Myocyte (in vitro differentiated cells): ENCODE measurements at regions not wholly inside any gene's neighbourhood (a gene's known extent, or its start where the extent isn't known, plus 50 kb on each side); places are given as distances from the start of the nearest gene placed in this dataset.
"Not testable (repeated sequence)": the region's sequence is repeated elsewhere in the genome, so short reads cannot be mapped to it uniquely, and the experiment has no call there.

ENCODE experiments used
- DNase-seq: peaks from one replicate; pipeline ENCODE4 v3.0.0-alpha.2; 2012; ENCODE audit warnings: low read depth

DNA sequence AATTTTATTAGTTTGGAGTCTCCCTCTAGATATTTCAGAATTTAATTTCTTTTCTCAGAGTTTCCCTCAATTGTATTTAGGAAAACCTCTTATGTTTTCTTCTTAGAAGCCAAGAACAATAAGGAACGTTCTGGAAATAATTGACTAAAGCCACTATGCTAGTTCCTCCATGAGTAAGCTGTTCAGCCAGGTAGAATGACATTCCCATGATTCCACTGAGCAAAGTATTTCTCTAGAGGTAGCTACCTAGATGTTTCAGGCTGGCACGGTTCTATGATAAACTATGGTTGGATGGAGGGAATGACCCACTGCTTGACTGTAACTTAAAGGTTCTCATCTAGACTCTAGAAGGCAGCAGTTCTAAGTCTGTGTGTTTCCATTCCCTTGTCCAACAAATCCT lies 62.4 kb downstream of the CLDN17 start:
- no peak for DNase-seq

DNA sequence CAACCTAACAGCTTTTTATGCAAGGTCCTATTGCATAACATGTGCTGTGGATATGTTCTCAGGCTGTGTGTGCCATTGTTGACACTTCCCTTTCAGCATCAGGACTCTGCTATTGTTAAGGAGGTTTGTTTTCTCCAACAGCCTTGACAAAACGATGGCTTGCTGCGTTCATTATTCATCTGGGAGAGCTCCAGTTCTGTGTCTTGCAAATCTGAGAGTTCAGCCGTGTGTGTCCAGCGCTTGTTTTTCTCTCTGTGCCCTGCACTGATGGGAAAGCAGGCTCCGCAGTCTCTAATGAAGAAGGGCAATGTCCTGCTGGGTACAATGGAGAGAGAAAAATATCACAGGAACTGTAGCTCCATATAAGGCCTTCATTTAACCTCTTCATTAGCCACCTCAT lies 63.7 kb downstream of the CLDN17 start:
- no peak for DNase-seq

DNA sequence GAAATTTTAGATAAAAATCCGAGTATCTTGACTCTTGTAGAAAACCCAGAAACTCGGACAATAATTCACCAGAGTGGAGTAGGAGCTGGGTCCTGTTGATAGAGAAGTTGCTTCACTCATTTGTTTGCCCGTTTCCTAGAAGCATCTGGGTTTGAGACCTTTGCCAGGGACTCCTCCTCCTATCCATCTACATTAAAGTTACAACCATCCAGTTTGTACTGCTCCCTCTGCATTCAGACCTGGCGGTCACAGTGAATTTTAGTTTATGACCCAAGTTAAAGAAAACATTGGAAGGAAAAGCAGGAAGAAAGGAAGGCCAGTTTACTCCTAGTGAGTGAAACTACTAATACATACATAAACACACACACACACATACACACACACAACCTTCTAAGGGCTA lies 64.6 kb downstream of the CLDN17 start:
- DNase-seq = no peak

DNA sequence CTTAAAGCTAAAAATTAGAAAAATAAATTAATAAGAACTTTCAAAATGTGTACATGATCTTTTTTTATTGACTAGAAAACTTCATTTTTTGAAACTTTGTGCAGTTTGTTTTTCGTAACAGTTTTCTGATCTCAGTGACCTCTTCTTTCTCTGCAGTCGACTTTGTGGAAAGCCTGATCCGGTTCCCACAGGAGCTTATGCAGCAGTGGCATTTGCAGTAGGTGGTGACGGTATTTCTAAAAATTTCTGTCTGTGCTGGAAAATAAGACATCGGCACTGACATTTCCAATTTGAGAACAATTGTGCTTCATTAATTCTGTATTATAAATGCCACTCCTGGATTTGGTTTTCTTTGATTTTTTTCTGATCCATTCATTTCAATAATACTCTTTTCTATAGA lies 68.8 kb downstream of the CLDN17 start:
- DNase-seq = no peak

DNA sequence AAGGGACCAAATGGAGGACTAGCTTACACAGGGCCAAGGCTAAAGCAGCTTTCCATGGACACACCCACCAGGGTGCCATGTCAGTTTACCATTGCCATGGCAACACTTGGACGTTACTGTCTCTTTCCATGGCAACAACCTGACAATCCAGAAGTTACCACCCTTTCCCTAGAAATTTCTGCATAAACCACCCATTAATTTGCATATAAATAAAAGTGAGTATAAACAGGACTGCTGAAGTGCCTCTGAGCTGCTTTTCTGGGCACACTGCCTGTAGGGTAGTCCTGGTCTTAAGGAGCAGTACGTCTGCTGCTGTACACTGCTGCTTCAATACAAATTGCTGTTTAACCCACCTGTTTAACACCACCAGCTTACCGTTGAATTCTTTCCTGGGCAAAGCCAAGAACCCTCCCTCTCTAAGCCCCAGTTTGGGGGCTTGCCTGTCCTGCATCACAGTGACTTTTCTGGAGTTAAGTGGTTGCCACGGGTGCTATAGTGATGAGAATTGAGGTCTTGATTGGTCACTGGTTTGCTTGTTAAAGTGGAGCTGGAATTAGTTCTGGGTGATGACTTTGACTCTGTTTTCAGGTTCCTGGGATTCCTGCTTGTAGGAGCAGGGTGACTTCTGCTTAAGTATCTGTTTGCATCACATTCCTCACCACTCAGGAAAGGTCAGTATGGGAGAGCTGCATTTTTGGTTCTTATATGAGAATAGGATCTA lies 83.2 kb downstream of the CLDN17 start:
- no peak for DNase-seq

DNA sequence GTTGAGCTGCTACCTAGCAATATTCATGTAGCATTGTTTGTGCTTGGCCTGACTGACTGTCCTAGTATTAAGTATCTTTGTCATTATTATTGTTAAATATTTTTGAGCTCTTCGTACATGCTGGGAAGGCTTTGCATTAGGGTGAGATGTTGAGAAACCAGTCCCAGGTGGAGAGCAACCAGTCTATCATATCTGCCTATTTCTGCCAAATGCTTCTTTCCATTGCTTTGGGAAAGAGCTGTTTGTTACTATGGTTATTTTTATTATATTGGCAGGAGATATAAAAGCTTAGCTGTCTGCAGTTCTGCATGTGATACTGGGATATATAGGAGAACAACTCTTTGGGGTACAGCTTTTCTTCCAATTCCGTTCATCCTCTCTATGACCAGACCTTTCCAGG lies 85.1 kb downstream of the CLDN17 start:
- no peak for DNase-seq

DNA sequence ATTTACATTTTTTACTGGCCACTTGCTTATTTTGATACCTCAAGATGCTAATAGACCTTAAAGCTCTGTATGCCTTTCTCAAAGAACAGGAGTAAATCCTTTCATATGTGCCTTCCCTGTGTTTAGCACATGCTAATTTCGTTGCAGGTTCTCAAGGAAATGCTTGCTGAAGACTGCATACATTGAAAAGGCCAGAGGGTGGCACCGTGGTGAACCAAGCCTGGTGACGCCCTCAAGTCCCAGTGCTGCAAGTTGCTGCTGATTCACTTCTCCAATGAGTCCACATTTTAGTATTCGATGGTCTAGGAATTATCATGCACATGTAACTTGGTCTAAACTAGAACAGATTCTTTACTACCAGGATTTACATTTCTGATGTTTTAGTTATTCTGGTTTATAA lies 94.1 kb downstream of the CLDN17 start:
- DNase-seq = no peak

DNA sequence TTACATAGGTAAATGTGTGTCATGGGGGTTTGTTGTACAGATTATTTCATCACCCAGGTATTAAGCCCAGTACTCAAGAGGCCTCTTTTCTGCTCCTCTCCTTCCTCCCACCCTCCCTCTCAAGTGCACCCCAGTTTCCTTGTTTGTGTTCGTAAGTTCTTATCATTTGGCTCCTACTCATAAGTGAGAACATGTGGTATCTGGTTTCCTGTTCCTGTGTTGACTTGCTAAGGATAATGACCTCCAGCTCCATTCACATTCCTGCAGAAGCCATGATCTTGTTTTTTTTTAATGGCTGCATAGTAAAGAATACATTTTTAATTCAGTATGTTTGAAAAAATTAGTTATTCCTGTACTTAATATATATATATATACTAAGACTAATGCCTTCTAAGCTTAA lies 107.7 kb downstream of the CLDN17 start:
- DNase-seq = no peak

DNA sequence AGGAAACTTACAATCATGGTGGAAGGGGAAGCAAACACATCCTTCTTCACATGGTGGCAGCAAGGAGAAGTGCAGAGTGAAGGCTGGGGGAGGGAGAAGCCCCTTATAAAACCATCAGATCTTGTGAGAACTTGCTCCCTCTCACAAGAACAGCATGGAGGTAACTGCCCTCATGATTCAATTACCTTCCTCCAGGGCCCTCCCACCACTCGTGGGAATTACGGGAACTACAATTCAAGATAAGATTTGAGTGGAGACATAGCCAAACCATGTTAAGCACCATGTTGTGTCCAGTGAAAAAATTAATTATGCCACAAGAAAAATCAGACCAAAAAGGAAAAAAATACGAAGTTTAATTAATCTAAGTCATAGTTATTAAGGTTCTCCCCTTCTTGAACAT lies 109.5 kb downstream of the CLDN17 start:
- no peak for DNase-seq

DNA sequence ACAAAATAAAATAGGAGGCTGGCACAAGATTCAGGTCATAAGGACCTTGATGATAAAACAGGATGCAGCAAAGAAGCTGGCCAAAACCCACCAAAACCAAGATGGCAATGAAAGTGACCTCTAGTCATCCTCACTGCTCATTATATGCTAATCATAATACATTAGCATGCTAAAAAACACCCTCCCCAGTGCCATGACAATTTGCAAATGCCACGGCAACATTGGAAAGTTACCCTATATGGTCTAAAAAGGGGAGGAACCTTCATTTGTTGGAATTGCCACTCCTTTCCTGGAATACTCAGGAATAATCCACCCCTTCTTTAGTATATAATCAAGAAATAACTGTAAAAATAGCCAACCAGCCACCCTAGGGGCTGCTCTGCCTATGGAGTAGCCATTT lies 108.8 kb upstream of the GRIK1 start:
- DNase-seq = no peak

DNA sequence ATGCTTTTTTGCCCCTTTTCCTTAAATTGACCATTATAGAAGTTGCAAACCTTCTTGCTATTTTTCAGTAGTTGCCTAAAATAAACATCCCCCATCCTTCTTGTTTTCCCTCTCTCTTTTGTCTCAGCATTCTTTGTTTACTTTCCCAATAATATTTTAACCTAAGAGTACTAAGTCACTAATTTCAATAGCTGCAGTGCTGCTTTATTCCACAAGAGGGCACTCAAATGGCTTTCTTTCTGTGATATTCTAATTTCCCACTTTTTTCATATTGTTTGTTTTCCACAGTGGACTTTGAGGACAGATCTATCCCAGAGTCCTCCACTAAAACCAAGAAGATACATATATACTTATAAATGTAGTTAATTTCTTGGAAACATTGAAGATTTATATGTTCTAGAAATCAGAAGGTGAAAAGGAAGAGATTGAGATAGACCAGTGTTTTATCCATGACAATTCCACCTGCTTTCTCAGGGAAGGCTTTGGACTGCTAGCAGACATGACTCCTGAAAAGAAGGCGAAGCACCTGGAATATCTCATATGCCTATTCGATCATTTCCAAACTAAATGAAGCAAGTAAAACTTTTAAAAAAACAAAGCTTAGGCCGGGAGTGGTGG lies 104.8 kb upstream of the GRIK1 start:
- DNase-seq = peak; percentile 16

DNA sequence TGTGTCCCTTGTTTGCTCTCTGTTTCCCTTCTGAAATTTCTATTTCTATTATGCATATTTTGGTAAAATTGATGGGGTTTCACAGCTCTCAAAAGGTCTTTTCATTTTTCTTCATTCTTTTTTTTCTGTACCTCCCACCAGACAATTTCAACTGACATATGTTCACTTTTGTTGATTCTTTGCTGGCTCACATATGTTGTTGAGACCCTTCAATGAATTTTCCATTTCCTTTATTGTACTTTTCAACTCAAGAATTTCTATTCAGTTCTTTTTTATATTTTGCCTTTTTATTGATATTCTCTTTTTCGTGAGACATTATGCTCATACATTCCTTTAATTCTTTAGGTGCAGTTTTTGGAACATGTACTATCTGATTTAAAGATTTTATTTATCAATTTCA lies 102.6 kb upstream of the GRIK1 start:
- no peak for DNase-seq

DNA sequence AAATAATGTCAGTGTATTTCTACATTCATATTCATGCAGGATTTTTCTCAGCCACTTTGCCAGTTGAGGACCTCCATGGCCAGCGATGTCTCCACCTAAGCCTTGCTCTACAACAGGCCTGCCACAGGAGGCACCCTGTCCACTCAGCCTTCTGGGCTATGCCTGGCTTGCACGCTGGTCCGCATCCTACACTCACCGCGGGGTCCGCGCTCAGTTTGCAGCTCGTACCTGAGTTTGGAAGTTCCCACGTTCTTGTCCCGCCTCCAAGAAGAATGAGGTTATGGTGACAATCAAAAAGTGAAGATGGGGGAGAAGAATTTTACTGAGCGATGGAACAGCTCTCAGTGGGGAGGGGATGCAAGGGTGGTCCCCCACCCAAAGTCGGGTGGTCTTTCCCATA lies 93.6 kb upstream of the GRIK1 start:
- DNase-seq = no peak

DNA sequence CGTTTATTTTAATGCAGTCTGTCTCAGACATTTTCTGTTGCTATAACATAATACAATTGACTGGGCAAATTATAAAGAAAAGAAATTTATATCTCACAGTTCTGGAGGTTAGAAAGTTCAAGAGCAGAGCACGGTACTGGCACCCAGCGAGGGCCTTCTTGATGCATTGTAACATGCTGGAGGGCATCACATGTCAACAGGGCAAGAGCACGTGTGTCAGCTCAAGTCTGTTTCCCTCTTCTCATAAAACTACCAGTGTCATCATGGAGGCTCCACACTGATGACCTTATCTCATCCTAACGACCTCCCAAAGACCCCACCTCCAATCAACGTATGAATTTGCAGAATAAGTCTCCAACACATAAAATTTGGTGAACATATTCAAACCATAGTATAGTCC lies 90.6 kb upstream of the GRIK1 start:
- DNase-seq = no peak

DNA sequence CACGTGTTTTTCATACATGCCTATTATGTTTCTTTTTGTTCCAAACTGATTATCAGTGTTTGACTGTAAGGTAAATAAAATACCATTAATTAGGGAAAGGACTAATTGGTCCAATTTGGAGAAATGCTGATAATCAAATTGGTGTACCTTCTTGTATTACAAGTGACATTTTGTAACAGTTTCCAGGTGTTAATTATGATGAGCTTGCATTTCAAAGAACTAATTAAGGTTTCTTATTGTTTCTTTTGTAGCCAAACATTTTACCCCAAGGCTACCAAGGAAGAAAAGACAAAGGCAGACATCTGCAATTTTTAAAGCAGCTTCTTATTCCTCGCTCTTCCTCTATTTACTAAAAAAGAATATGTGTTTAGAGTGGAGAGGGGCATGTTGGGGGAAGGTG lies 88.7 kb upstream of the GRIK1 start:
- DNase-seq = no peak

DNA sequence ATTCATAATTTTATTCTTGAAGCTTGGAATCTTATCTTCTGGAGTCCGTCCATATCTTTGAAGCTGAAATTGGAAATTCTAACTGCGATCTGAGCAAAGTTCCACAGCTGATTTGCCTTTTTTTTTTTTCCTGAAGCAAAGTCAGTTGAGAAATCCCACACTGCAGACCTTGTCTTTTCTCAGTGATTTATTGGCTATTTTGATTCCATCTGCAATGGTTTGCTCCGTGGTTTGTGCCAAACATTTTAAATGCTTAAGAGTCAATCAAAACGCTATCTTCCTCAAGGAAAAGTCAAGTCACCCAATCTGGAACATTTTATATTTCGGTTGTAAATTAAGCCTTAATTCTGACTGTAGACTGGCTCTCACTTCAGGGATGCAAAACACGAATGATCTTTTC lies 88.2 kb upstream of the GRIK1 start:
- no peak for DNase-seq

DNA sequence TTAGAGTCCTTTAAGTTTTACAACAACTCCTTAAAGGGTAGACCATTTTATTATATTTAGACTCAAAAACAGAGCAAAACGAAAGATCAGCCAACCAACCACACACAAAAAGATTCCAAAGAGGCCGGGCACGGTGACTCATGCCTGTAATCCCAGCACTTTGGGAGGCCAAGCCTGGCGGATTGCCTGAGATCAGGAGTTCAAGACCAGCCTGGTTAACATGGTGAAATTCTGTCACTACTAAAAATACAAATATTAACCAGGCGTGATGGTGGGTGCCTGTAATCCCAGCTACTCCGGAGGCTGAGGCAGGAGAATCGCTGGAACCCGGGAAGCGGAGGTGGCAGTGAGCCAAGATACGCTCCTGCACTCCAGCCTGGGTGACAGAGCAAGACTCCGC lies 83.3 kb upstream of the GRIK1 start:
- DNase-seq = not testable (repeated sequence)

DNA sequence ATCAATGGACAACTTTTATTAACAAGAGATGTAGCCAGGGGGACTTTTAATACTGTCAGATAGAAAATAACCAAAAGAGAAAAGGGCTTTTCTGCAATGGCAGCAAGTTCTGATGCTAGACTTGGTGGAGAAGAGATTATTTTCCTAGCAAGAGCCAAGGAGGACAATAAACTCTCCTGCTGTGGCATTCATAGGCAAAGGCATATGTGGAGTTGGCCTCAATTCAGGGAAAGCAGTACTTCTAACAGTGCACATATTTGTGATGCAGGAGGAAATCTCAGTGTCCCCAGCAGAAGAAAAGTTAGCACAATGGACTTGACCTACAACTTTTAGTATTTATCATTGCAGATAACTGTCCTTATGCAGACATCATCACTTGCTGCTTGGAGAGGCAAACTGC lies 75.1 kb upstream of the GRIK1 start:
- DNase-seq = no peak

DNA sequence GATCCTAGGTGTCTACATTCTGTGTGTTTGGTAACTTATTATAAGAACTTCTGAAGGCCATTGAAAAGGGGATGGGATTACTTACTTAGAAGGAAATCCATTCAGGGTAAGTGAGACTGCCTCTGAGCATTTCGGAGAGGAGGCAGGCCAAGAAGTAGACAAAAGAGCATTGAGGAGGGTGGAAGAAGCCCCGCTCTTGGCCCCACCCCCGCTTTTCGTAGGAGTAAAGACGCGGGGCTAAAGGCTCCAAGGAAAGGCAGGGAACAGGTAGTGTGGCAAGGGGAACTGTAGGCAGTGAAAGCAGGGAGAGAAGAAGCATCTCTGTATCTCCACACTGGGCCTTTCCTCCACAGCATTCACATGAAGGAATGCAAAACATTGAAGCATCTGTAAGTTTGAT lies 51.8 kb upstream of the GRIK1 start:
- no peak for DNase-seq

DNA sequence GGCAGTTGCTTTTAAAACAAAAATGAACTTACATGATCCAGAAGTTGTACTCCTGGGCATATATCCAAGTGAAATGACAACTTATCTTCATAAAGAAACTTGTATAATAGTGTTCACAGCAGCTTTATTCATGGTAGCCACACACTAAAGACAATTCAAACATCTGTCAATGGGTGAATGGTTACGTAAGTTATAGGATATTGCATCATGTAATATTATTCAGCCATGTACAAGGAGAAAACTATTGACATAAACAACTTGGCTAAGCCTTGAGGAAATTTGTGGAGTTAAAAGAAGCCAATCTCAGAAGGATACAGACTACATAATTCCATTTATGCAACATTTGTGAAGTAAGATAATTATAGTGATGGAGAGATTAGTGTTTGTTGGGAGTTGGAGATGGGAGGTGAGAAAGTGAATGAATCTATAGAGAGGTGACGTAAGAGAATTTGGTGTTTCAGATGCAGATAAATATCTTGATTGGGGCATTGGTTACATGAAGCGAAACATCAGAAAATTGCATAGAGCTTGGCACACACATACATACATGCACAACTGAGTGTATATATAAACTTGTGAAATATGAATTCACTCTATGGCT lies 49.9 kb upstream of the GRIK1 start:
- no peak for DNase-seq
